Non-pigmented ciliary epithelial cell (primary cell): ENCODE measurements at regions not wholly inside any gene's neighbourhood (a gene's known extent, or its start where the extent isn't known, plus 50 kb on each side); places are given as distances from the start of the nearest gene placed in this dataset.
"Not testable (repeated sequence)": the region's sequence is repeated elsewhere in the genome, so short reads cannot be mapped to it uniquely, and the experiment has no call there.

Experiments used
- DNase-seq: peaks from one replicate; pipeline ENCODE4 v3.0.0-alpha.2; 2010; ENCODE audit warnings: low read depth

- DNase-seq: peak; percentile 36
These were observed 60.0 kb upstream of the BANK1 start for GRCh38 chr4:101730291-101731117.

GRCh38 chr4:101727238-101727637, 63.3 kb upstream of the BANK1 start:
- no peak for DNase-seq

GRCh38 chr4:101724093-101724492, 66.4 kb upstream of the BANK1 start:
- DNase-seq: no peak

- DNase-seq: no peak
These were observed 71.7 kb upstream of the BANK1 start for GRCh38 chr4:101718810-101719209.

GRCh38 chr4:101711590-101712260, 78.8 kb upstream of the BANK1 start:
- no peak for DNase-seq

GRCh38 chr4:101710806-101711205, 79.7 kb upstream of the BANK1 start:
- no peak for DNase-seq

GRCh38 chr4:101708293-101709039, 82.1 kb upstream of the BANK1 start:
- no peak for DNase-seq

GRCh38 chr4:101707596-101707995, 82.9 kb upstream of the BANK1 start:
- DNase-seq: no peak

GRCh38 chr4:101706535-101707057, 83.9 kb upstream of the BANK1 start:
- DNase-seq: no peak

GRCh38 chr4:101701551-101701950, 89.0 kb upstream of the BANK1 start:
- no peak for DNase-seq

- no peak for DNase-seq
These were observed 90.9 kb upstream of the BANK1 start for GRCh38 chr4:101699441-101700124.

GRCh38 chr4:101697266-101697665, 93.3 kb upstream of the BANK1 start:
- no peak for DNase-seq

GRCh38 chr4:101696276-101697010, 94.1 kb upstream of the BANK1 start:
- DNase-seq: no peak

- no peak for DNase-seq
These were observed 95.4 kb upstream of the BANK1 start for GRCh38 chr4:101695176-101695575.

GRCh38 chr4:101694403-101694802, 96.1 kb upstream of the BANK1 start:
- not testable (repeated sequence) for DNase-seq

- no peak for DNase-seq
These were observed 96.6 kb upstream of the BANK1 start for GRCh38 chr4:101693842-101694398.

- no peak for DNase-seq
These were observed 101.3 kb upstream of the BANK1 start for GRCh38 chr4:101689220-101689619.

GRCh38 chr4:101685126-101685525, 105.4 kb upstream of the BANK1 start:
- DNase-seq: no peak

- DNase-seq: no peak
These were observed 107.6 kb upstream of the BANK1 start for GRCh38 chr4:101682946-101683345.

- no peak for DNase-seq
These were observed 112.3 kb upstream of the BANK1 start for GRCh38 chr4:101678180-101678579.

- no peak for DNase-seq
These were observed 119.6 kb upstream of the BANK1 start for GRCh38 chr4:101670897-101671296.
